Activated CD4-positive, alpha-beta T cell treated with anti-CD3 and anti-CD28 coated beads, Interleukin-2, amount 10 ng/mL, durations not matched to agents 7 days and 5 days (primary cell): ENCODE measurements at regions not wholly inside any gene's neighbourhood (a gene's known extent, or its start where the extent isn't known, plus 50 kb on each side); places are given as distances from the start of the nearest gene placed in this dataset.
"Not testable (repeated sequence)": the region's sequence is repeated elsewhere in the genome, so short reads cannot be mapped to it uniquely, and the experiment has no call there.

Source experiments
- CTCF ChIA-PET: fragments of 350-600 bp; sonication (Branson Sonifier 250); formaldehyde crosslinking; loops from one replicate; lab custom pipeline; 2021; ENCODE audit warnings: antibody characterized with exemption; lab: Charles Lee
- POLR2A ChIA-PET: fragments of 350-600 bp; sonication (Branson Sonifier 250); formaldehyde crosslinking; loops from one replicate; lab custom pipeline; 2021; ENCODE audit warnings: antibody characterized with exemption; lab: Charles Lee
- DNase-seq: peaks from one replicate; pipeline ENCODE4 v3.0.0-alpha.2; 2020
- H3K27ac Mint-ChIP-seq: one replicate; pipeline ENCODE4 v1.8.0; 2021; ENCODE audit warnings: mild to moderate bottlenecking, moderate library complexity, mixed read lengths
- H3K27me3 Mint-ChIP-seq: one replicate; pipeline ENCODE4 v1.8.0; 2021; ENCODE audit warnings: mixed read lengths
- H3K36me3 Mint-ChIP-seq: one replicate; pipeline ENCODE4 v1.8.0; 2021; ENCODE audit warnings: low read depth, mixed read lengths
- H3K4me1 Mint-ChIP-seq: one replicate; pipeline ENCODE4 v1.8.0; 2021; ENCODE audit warnings: mixed read lengths
- H3K4me3 Mint-ChIP-seq: one replicate; pipeline ENCODE4 v1.8.0; 2021; ENCODE audit warnings: mild to moderate bottlenecking, moderate library complexity, mixed read lengths
- H3K9me3 Mint-ChIP-seq: one replicate; pipeline ENCODE4 v1.8.0; 2021; ENCODE audit warnings: mixed read lengths

GRCh38 chr7:110531186-110531585, 559.7 kb upstream of the LRRN3 start:
- Mint-ChIP-seq H3K4me1 (no peaks in the 10 kb centered on the region), H3K27me3 (no peaks in the 10 kb centered on the region), H3K27ac (no peak overlapping the region), H3K9me3 (no peaks in the 10 kb centered on the region), H3K36me3 (no peaks in the 10 kb centered on the region), H3K4me3 (no peak overlapping the region)
- ChIA-PET POLR2A (no interaction called here), CTCF (no interaction called here)
- no peak for DNase-seq

- Mint-ChIP-seq H3K27me3 (peaks cover 5% of the 10 kb centered on the region), H3K4me3 (no peak overlapping the region), H3K4me1 (no peaks in the 10 kb centered on the region), H3K9me3 (no peaks in the 10 kb centered on the region), H3K36me3 (no peaks in the 10 kb centered on the region), H3K27ac (no peak overlapping the region)
- CTCF ChIA-PET = no interaction called here
- DNase-seq = no peak
- POLR2A ChIA-PET = no interaction called here
These were observed 556.5 kb upstream of the LRRN3 start for GRCh38 chr7:110534241-110534931.

GRCh38 chr7:110539216-110539615, 551.7 kb upstream of the LRRN3 start:
- Mint-ChIP-seq H3K4me1 (no peaks in the 10 kb centered on the region), H3K27me3 (peaks cover 15% of the 10 kb centered on the region), H3K27ac (no peak overlapping the region), H3K4me3 (no peak overlapping the region), H3K36me3 (no peaks in the 10 kb centered on the region), H3K9me3 (no peaks in the 10 kb centered on the region)
- ChIA-PET POLR2A (no interaction called here), CTCF (no interaction called here)
- no peak for DNase-seq

- ChIA-PET POLR2A (no interaction called here), CTCF (no interaction called here)
- H3K27ac Mint-ChIP-seq = no peak overlapping the region
- peaks cover 13% of the 10 kb centered on the region for H3K27me3 Mint-ChIP-seq
- H3K9me3 Mint-ChIP-seq = no peaks in the 10 kb centered on the region
- H3K4me3 Mint-ChIP-seq = no peak overlapping the region
- DNase-seq = no peak
- H3K4me1 Mint-ChIP-seq = no peaks in the 10 kb centered on the region
- H3K36me3 Mint-ChIP-seq = no peaks in the 10 kb centered on the region
These were observed 549.0 kb upstream of the LRRN3 start for GRCh38 chr7:110541962-110542361.

GRCh38 chr7:110544194-110544593, 546.7 kb upstream of the LRRN3 start:
- H3K36me3 Mint-ChIP-seq = no peaks in the 10 kb centered on the region
- no peaks in the 10 kb centered on the region for H3K9me3 Mint-ChIP-seq
- CTCF ChIA-PET = no interaction called here

GRCh38 chr7:110548372-110548771, 542.6 kb upstream of the LRRN3 start:
- no peaks in the 10 kb centered on the region for H3K27me3 Mint-ChIP-seq
- H3K4me1 Mint-ChIP-seq = no peaks in the 10 kb centered on the region
- peaks cover 13% of the 10 kb centered on the region for H3K9me3 Mint-ChIP-seq
- no peak for DNase-seq
- ChIA-PET CTCF (no interaction called here), POLR2A (no interaction called here)
- H3K4me3 Mint-ChIP-seq = no peak overlapping the region
- no peak overlapping the region for H3K27ac Mint-ChIP-seq
- no peaks in the 10 kb centered on the region for H3K36me3 Mint-ChIP-seq

More at GRCh38 chr7:110544194-110544593, 546.7 kb upstream of the LRRN3 start:
- Mint-ChIP-seq H3K27ac (no peak overlapping the region), H3K27me3 (peaks cover 10% of the 10 kb centered on the region), H3K4me3 (no peak overlapping the region), H3K4me1 (no peaks in the 10 kb centered on the region)
- DNase-seq = no peak
- POLR2A ChIA-PET = no interaction called here

- Mint-ChIP-seq H3K27ac (no peak overlapping the region), H3K27me3 (no peaks in the 10 kb centered on the region), H3K36me3 (no peaks in the 10 kb centered on the region), H3K4me1 (no peaks in the 10 kb centered on the region), H3K9me3 (peaks cover 8% of the 10 kb centered on the region), H3K4me3 (no peak overlapping the region)
- no peak for DNase-seq
- ChIA-PET POLR2A (no interaction called here), CTCF (no interaction called here)
These were observed 533.8 kb upstream of the LRRN3 start for GRCh38 chr7:110557136-110557535.

GRCh38 chr7:110563286-110563685, 527.6 kb upstream of the LRRN3 start:
- H3K4me1 Mint-ChIP-seq, H3K36me3 Mint-ChIP-seq, H3K9me3 Mint-ChIP-seq, H3K27me3 Mint-ChIP-seq, DNase-seq, H3K27ac Mint-ChIP-seq, H3K4me3 Mint-ChIP-seq, POLR2A ChIA-PET, CTCF ChIA-PET: not testable (repeated sequence)

GRCh38 chr7:110564246-110564645, 526.7 kb upstream of the LRRN3 start:
- H3K27ac Mint-ChIP-seq = no peak overlapping the region
- POLR2A ChIA-PET = no interaction called here
- H3K4me3 Mint-ChIP-seq = no peak overlapping the region
- H3K9me3 Mint-ChIP-seq = peaks cover 4% of the 10 kb centered on the region
- CTCF ChIA-PET = no interaction called here
- no peaks in the 10 kb centered on the region for H3K4me1 Mint-ChIP-seq
- H3K36me3 Mint-ChIP-seq = no peaks in the 10 kb centered on the region
- H3K27me3 Mint-ChIP-seq = no peaks in the 10 kb centered on the region
- DNase-seq = no peak

- H3K4me1 Mint-ChIP-seq = peaks cover 3% of the 10 kb centered on the region
- ChIA-PET CTCF (no interaction called here), POLR2A (interaction anchor here (0.7 kb wide), 1 partner anchor 86 kb away, joined by 3 read pairs; no protein-coding TSS in a partner anchor)
- no peak for DNase-seq
- no peaks in the 10 kb centered on the region for H3K27me3 Mint-ChIP-seq
- no peak overlapping the region for H3K27ac Mint-ChIP-seq
- no peaks in the 10 kb centered on the region for H3K36me3 Mint-ChIP-seq
- H3K9me3 Mint-ChIP-seq = peaks cover 3% of the 10 kb centered on the region
- no peak overlapping the region for H3K4me3 Mint-ChIP-seq
These were observed 522.5 kb upstream of the LRRN3 start for GRCh38 chr7:110568388-110568787.

- no peaks in the 10 kb centered on the region for H3K9me3 Mint-ChIP-seq
- no peak for DNase-seq
- H3K36me3 Mint-ChIP-seq = no peaks in the 10 kb centered on the region
- H3K27me3 Mint-ChIP-seq = peaks cover 2% of the 10 kb centered on the region
- ChIA-PET CTCF (no interaction called here), POLR2A (no interaction called here)
- H3K4me1 Mint-ChIP-seq = peaks cover 3% of the 10 kb centered on the region
- H3K4me3 Mint-ChIP-seq = no peak overlapping the region
- H3K27ac Mint-ChIP-seq = no peak overlapping the region
These were observed 522.0 kb upstream of the LRRN3 start for GRCh38 chr7:110568932-110569331.

GRCh38 chr7:110569486-110570205, 521.3 kb upstream of the LRRN3 start:
- Mint-ChIP-seq H3K36me3 (no peaks in the 10 kb centered on the region), H3K27me3 (peaks cover 2% of the 10 kb centered on the region), H3K27ac (no peak overlapping the region), H3K4me3 (no peak overlapping the region), H3K4me1 (peaks cover 3% of the 10 kb centered on the region), H3K9me3 (no peaks in the 10 kb centered on the region)
- ChIA-PET POLR2A (no interaction called here), CTCF (no interaction called here)
- DNase-seq = no peak

- H3K9me3 Mint-ChIP-seq = no peaks in the 10 kb centered on the region
- CTCF ChIA-PET = no interaction called here
- POLR2A ChIA-PET = no interaction called here
These were observed 516.9 kb upstream of the LRRN3 start for GRCh38 chr7:110573862-110574528.

More at GRCh38 chr7:110573862-110574528, 516.9 kb upstream of the LRRN3 start:
- H3K27me3 Mint-ChIP-seq = peaks cover 15% of the 10 kb centered on the region
- H3K36me3 Mint-ChIP-seq = no peaks in the 10 kb centered on the region
- no peak overlapping the region for H3K27ac Mint-ChIP-seq
- H3K4me3 Mint-ChIP-seq = no peak overlapping the region
- DNase-seq = no peak
- H3K4me1 Mint-ChIP-seq = peaks cover 3% of the 10 kb centered on the region
